CD4-positive, alpha-beta T cell treated with Interleukin-4 for 1 hour (primary cell): ENCODE measurements at regions not wholly inside any gene's neighbourhood (a gene's known extent, or its start where the extent isn't known, plus 50 kb on each side); places are given as distances from the start of the nearest gene placed in this dataset.
"Not testable (repeated sequence)": the region's sequence is repeated elsewhere in the genome, so short reads cannot be mapped to it uniquely, and the experiment has no call there.

Source experiments
- DNase-seq, 2 donors: peaks; one replicate each; pipeline ENCODE4 v3.0.0-alpha.2; 2020 to 2022

GRCh38 chr12:13924286-13924685, 57.1 kb downstream of the GRIN2B start:
- no peak for DNase-seq

DNA sequence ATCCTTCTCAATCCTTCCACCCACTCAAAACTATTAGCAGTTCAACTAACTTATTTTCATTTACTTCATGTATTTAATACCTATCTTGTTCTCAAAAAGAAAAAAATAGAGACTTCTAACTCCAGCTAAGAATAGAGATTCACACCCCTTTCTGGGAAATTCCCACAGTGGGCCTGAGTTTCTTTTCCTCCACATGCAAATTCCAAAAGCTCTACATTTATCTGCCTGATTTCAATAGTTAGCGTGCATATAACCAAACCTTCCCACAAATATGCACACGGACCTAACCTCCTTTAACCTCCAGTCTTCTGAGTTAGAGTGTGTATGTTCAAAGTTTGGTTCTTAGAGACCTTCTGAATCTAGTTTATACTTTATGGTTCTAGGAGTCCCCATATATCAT, 62.5 kb downstream of the GRIN2B start:
- DNase-seq = no peak

GRCh38 chr12:13915096-13915495, 66.3 kb downstream of the GRIN2B start:
- DNase-seq = no peak

GRCh38 chr12:13913371-13913770, 68.0 kb downstream of the GRIN2B start:
- no peak for DNase-seq

DNA sequence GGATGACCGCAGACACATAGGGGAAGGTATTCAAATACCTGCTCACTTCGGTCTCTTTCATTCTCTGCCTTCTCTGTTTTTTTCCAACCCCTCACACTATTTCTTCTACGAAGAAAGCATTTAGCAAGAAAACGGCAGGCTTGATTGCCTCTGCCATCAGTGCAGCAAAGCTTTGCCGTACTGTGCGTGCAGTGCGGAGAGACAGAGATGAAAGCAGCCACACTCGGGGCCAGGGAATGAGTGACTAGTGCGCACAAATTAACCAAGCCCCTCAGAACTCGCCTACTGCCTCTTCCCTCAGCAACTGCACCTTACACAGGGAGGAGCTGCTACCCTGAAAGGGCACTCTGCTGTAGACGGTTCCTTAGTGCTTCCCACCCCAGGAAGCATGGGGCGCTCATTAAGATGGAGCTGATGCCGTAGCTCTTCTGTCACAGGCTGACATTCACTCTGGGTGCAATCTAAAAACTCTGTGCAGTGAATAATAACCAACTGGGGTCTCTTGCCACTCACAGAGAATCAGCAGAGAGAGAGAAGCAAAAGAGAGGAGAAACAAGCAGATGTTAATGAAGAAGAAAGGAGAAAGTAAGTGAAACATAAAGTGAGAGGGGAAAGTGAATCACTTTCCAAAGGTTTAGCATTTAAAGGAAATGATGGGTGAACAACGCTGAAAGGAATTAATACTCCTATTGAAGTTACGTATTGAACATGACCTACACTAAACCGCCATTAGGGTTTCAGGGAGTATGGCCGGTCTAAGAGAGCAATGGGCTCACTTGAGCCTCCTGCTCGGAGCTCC, 69.4 kb downstream of the GRIN2B start:
- no peak for DNase-seq

DNA sequence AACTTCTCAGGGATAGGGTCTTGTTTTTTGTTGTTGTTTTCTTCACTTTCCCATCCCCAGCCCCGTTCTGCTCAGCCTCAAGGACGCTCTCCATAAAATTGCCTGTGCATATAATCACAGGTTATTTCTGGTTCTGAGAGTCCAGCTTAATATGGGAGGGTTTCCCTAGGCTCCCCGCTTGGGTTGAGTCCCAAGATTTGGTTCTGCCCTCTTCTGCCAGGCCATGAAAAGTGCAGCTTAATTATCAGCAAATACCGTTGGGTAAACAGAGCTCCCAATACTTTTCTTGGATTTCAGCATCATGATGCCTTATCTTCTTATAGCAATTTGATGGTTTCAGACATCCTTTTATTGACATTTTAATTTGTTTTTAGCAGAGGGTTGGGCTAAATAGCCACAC, 75.6 kb downstream of the GRIN2B start:
- DNase-seq = no peak

DNA sequence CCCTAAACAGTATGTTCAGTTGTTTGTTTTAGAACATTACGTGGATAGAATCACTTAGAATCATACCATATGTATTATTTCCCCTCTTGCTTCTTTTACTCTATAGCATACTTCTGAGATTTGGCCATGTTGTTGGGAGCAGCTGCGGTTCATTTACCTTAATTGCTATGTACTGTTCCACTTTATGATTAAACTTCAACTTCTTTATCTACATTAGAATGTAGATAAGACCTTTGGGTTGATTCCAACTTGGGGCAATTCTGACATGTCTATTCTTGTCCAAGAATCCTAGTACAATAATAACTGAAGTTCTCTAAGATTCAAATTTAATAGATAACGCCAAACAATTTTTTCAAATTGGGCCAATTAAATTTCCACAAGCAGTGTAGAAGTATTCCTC, 80.7 kb downstream of the GRIN2B start:
- no peak for DNase-seq

- not testable (repeated sequence) for DNase-seq
Observed at GRCh38 chr12:13898387-13898786, 83.0 kb downstream of the GRIN2B start.

DNA sequence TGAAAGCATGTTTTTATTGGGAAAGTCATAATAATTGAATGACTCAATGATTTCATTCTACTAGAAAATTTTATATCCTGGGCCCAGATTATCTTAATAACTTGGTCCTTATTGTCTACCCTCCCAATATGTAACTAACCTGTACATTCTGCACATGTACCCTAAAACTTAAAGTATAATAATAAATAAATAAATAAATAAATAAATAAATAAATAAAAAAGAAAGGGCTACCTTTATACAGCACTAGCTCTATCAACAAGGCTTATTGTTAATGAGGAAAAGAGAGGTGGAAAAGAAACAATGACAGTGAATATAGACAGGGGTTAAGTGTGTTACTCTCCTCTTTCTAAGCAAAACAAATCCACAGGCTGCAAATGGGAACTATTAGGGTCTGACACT, 83.6 kb downstream of the GRIN2B start:
- DNase-seq = no peak

- no peak for DNase-seq
Observed at GRCh38 chr12:13896063-13896626, 85.3 kb downstream of the GRIN2B start.

GRCh38 chr12:13891902-13892301, 89.5 kb downstream of the GRIN2B start:
- no peak for DNase-seq

DNA sequence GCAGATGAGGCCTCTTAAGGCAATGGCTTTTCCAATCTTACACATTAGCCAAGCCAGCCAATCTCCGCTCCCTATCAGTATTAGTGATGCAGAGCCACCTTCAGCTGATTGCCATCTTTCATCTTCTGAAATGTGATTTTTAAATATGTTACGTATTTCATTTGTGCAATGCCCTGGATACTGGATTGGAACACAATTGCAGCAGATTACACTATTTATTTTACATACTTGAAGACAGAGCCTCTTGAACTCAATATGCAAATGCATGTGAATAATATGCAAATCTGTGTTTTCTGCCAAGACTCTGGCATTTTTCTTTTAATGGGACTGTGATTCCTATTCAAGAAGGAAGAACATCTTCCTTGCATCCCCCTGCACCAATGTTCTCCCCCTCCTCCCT, 90.5 kb downstream of the GRIN2B start:
- DNase-seq = no peak

DNA sequence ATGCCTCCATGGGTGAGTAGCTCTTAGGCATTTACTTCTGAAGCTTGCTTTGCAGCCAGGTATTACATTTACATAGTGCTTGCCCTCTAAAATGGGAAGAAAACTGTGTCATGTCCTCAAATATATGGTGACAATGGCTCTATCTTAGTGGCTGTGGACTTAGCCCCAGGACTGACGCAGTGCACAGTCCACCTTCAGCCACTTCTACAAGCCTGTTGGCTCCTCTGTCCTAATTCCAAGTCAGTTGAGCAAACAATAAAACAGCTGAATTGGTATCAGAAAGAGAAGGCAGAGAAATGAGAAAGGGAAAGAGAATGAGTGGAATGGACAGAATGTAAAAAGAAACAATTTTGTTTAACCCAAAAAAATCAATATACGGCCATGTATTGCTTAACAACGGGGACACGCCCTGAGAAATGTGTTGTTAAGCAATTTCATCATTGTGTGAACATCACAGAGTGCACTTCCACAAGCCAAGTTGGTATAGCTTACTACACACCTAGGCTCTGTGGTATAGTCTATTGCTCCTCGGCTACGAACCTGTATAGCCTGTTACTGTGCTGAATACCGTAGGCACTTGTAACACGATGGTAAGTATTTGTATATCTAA, 93.5 kb downstream of the GRIN2B start:
- DNase-seq = no peak

GRCh38 chr12:13882176-13882575, 99.2 kb downstream of the GRIN2B start:
- no peak for DNase-seq

DNA sequence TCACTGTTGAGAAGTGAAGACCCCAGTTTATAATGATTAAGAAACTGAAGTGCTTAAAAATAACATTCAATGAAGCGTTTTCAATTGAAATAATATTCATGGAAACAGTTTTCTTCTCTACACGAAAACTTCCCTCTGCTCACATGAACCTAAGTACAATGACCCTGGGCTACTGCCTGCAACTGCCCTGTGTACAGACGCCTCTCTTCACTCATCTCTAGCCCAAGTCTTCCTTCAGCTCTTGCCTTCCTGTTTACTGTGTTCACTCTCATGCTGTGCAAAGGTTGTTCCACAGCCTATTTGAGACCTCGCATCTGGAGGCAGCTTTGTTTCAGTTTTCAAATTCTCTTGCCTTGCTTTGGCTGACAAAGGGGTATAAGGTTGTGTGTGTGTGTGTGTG, 100.8 kb downstream of the GRIN2B start:
- no peak for DNase-seq

DNA sequence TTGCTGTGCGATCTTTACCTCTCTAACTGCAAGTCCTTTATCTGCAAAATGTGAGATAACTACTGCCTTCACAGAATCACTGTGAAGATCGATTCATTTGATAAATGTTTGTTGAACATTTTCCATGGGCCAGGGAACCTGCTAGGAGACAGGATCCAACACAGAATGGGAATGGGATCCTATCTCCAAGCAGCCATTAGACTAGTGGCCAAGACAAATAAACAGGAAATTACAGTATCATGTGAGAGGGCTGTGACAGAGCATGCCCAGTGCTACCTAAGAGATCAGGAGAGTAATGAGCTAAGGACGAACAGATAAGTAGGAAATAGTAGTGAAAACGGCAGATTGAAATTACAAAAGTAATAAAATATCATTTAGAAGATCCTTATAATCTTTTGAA, 105.7 kb downstream of the GRIN2B start:
- DNase-seq = no peak

DNA sequence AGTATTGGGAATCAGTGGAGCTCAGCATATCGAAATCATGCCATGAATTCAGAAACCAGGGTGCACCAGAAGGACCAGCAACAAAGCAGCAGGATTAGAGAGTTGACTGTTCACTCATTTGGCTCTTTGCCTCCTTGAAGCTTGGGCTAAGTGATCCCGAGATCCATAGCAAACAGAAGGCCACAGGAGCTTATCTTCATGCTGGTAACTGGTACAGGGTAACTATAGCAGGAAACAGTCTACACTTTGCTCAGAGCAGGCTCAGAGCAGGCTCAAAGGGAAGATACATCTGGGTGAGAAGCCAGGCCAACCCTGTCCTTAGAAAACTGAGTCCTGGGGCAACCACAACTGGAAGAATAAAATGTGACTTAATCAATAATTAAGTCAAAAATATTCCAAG, 111.1 kb downstream of the GRIN2B start:
- DNase-seq = no peak

DNA sequence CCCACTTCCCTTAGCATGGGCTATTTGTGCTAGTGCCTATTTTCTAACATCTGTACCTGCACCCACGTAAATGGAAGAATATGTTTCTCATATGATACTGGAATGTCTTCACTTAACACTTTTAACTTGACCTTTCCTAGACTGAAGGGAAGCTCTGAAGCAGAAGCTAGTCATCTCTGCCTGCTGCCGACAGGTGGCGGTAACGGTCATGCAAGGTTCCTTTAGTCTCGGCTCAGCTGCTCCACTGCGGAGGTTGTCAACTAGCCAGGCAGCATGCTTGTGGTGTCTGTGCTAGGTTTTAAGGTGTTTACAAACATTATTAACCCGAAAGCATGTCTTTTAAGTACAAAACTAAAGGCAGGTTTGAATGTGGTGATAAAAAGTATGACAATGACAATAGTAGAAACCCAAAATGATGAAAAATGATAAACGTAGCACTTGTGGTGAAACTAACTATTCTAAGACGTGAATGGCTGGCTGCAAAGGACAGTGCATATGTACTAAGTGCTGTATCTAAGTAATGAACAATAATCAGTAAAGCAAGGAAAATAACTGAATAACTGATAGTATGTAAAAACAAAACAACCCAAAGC, 117.2 kb downstream of the GRIN2B start:
- DNase-seq = peak; percentile 29 to 45

GRCh38 chr12:13857750-13858149, 123.7 kb downstream of the GRIN2B start:
- no peak for DNase-seq

DNA sequence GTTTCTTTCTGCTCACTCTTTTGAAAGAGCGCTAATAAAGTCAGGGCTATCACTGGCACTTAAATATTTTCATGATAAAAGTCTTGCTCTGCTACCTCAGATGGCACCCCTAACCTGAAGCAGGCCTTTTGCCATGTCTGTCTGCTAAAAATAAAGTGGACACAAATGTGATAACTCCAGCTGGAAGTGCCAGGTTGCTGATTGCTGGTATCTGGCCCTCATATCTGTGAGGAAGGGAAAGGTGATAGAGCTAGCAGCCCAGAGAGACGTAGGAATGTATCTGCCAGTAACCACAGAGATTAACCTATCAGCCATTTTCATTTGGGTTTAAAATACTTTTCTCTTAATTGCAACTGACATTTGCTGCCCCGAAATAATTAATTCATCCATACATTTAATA, 127.9 kb downstream of the GRIN2B start:
- no peak for DNase-seq

GRCh38 chr12:13851828-13852227, 129.6 kb downstream of the GRIN2B start:
- no peak for DNase-seq

DNA sequence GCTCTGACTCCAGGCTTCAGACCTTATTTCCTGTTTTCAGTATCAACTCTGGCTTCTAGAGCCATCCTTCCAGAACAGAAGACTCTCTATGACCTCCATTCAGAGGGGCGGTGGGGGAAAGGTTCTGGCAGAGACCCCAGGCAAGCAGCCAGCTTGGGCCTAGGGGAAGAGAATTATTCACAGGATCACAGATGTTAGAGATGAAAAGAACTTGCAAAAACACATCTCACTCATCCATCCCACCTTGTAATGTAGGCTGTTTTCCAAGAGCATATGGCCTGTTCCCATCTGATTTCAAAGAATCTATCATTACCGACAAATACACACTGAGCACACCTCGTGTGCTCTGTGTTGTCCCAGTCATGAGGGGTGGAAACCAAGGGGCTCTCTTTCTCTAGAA, 131.9 kb downstream of the GRIN2B start:
- DNase-seq = no peak

- no peak for DNase-seq
Observed at GRCh38 chr12:13843841-13844240, 137.6 kb downstream of the GRIN2B start.

DNA sequence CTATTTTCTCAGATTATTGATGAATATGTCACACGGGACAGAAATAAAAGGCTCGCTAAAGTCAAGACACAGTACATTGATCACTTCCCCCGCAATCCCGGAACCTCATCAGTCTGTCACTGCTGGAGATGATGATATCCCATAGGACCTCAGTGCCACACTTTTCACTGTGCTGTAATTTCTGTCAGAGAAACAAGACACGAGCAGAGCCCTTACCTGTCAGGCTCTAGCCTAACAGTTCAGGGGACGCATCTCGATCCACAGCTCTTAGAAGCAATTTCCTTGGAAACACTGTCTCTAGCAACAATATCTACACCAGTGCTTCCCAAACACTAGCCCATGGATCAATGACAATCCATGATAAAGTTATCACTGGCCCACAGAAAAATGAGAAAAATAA, 140.0 kb downstream of the GRIN2B start:
- DNase-seq = no peak
